Endodermal cell (in vitro differentiated cells): ENCODE measurements at regions not wholly inside any gene's neighbourhood (a gene's known extent, or its start where the extent isn't known, plus 50 kb on each side); places are given as distances from the start of the nearest gene placed in this dataset.
"Not testable (repeated sequence)": the region's sequence is repeated elsewhere in the genome, so short reads cannot be mapped to it uniquely, and the experiment has no call there.

Experiments used
- DNase-seq: peaks from one replicate; pipeline ENCODE4 v3.0.0-alpha.2; 2017
- H3K27ac ChIP-seq: 2 replicates; pipeline ENCODE4 v1.5.1; 2013; ENCODE audit warnings: mild to moderate bottlenecking, low read depth, low read length, moderate library complexity
- H3K27me3 ChIP-seq: 2 replicates; pipeline ENCODE4 v1.6.1; 2013; ENCODE audit warnings: mild to moderate bottlenecking, low read length, moderate library complexity; ENCODE audit not compliant: insufficient read depth, control insufficient read depth, poor library complexity, severe bottlenecking
- H3K36me3 ChIP-seq: 2 replicates; pipeline ENCODE4 v1.7.0; 2013; ENCODE audit warnings: mild to moderate bottlenecking, low read length, moderate library complexity; ENCODE audit not compliant: control insufficient read depth, insufficient read depth
- H3K4me1 ChIP-seq: one replicate; pipeline ENCODE4 v1.7.0; 2013; ENCODE audit warnings: low read length; ENCODE audit not compliant: control insufficient read depth, insufficient read depth
- H3K4me3 ChIP-seq: 2 replicates; pipeline ENCODE4 v1.5.1; 2013; ENCODE audit warnings: mild to moderate bottlenecking, low read length, moderate library complexity
- H3K9ac ChIP-seq: 2 replicates; pipeline ENCODE4 v1.6.1; 2013; ENCODE audit warnings: mild to moderate bottlenecking, low read length, moderate library complexity; ENCODE audit not compliant: poor library complexity, severe bottlenecking; ENCODE audit errors: extremely low read depth
- H3K9me3 ChIP-seq: 2 replicates; pipeline ENCODE4 v1.6.1; 2013; ENCODE audit warnings: mild to moderate bottlenecking, low read length, moderate library complexity; ENCODE audit not compliant: control insufficient read depth
- H3K27ac Mint-ChIP-seq: 2 replicates; pipeline ENCODE4 v1.8.0; 2020; ENCODE audit warnings: mixed read lengths
- H3K27me3 Mint-ChIP-seq: 2 replicates; pipeline ENCODE4 v1.8.0; 2021; ENCODE audit warnings: mild to moderate bottlenecking, mixed read lengths; ENCODE audit not compliant: insufficient read depth
- H3K36me3 Mint-ChIP-seq: 2 replicates; pipeline ENCODE4 v1.8.0; 2020; ENCODE audit warnings: low read depth, mixed read lengths
- H3K4me1 Mint-ChIP-seq: 2 replicates; pipeline ENCODE4 v1.8.0; 2020; ENCODE audit warnings: mixed read lengths
- H3K4me3 Mint-ChIP-seq: 2 replicates; pipeline ENCODE4 v1.8.0; 2020; ENCODE audit warnings: mild to moderate bottlenecking, moderate library complexity, mixed read lengths
- H3K9me3 Mint-ChIP-seq: 2 replicates; pipeline ENCODE4 v1.8.0; 2020; ENCODE audit warnings: mild to moderate bottlenecking, mixed read lengths
- WGBS, 2 experiments: methylation state at CpG; one replicate each; pipeline versions ENCODE4 v1.1.5 to v1.1.7; 2013; ENCODE audit warnings: missing lambda C conversion rate in 2 of 2, mixed read lengths in 1 of 2; ENCODE audit not compliant: insufficient coverage in 1 of 2, insufficient read length in 1 of 2; 5-methylcytosine and 5-hydroxymethylcytosine counted together
- TF ChIP-seq, protein P1 (sequence below): fragments of 200-600 bp; sonication (generic); conservative IDR thresholded peaks from 2 replicates; pipeline ENCODE4 v1.5.0; 2021; ENCODE audit warnings: antibody characterized with exemption, mild to moderate bottlenecking

DNA sequence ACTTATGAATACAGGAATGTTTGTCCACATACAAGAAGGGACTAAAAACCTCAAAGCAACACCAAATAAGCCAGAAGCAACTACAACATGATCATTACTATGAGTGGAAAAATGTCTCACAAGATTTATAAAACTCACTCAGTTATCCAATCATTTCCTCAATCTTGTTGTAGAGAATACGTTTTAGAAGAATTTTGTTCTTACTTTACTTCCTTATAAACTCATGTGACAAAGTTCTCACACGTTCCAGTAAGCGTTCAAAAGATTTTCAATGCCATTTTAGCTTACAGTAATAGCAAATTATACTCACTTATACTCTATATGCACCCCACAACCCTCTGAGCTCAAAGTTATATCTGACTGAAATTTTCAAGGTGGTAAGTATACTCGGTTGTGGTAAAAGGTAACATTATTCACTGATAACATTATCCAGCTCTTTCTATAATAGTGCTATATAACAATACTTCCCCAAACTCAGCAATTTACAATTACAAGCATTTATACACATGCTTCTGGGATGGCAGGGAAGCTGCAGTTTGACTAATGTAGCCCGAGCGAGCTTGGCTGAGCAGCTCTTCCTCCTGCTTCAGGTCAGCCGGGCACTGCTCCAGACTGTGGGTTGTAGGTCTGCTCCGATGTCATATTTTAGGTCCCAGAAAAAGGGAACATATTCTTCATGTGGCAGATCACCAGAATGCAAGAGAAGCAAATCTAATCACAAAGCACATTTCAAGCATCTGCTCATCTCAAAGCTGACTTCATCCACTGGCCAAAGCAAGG lies 226.3 kb downstream of the RCHY1 start:
- no peaks in the 10 kb centered on the region for H3K27me3 ChIP-seq
- H3K9ac ChIP-seq: no peak overlapping the region
- no peaks in the 10 kb centered on the region for H3K9me3 Mint-ChIP-seq
- H3K9me3 ChIP-seq: no peaks in the 10 kb centered on the region
- no peaks in the 10 kb centered on the region for H3K27me3 Mint-ChIP-seq
- no peak overlapping the region for H3K27ac Mint-ChIP-seq
- H3K27ac ChIP-seq: no peak overlapping the region
- 96 to 97% methylated on average over 6 to 7 of the region's 8 CpGs for WGBS, 2 experiments
- no peak overlapping the region for H3K4me3 Mint-ChIP-seq
- no peak for DNase-seq
- no peaks in the 10 kb centered on the region for H3K4me1 ChIP-seq
- no peak overlapping the region for H3K4me3 ChIP-seq
- no peaks in the 10 kb centered on the region for H3K36me3 Mint-ChIP-seq
- TF ChIP-seq, protein P1, sequence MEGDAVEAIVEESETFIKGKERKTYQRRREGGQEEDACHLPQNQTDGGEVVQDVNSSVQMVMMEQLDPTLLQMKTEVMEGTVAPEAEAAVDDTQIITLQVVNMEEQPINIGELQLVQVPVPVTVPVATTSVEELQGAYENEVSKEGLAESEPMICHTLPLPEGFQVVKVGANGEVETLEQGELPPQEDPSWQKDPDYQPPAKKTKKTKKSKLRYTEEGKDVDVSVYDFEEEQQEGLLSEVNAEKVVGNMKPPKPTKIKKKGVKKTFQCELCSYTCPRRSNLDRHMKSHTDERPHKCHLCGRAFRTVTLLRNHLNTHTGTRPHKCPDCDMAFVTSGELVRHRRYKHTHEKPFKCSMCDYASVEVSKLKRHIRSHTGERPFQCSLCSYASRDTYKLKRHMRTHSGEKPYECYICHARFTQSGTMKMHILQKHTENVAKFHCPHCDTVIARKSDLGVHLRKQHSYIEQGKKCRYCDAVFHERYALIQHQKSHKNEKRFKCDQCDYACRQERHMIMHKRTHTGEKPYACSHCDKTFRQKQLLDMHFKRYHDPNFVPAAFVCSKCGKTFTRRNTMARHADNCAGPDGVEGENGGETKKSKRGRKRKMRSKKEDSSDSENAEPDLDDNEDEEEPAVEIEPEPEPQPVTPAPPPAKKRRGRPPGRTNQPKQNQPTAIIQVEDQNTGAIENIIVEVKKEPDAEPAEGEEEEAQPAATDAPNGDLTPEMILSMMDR: no peak
- H3K36me3 ChIP-seq: no peaks in the 10 kb centered on the region
- peaks cover 10% of the 10 kb centered on the region for H3K4me1 Mint-ChIP-seq

DNA sequence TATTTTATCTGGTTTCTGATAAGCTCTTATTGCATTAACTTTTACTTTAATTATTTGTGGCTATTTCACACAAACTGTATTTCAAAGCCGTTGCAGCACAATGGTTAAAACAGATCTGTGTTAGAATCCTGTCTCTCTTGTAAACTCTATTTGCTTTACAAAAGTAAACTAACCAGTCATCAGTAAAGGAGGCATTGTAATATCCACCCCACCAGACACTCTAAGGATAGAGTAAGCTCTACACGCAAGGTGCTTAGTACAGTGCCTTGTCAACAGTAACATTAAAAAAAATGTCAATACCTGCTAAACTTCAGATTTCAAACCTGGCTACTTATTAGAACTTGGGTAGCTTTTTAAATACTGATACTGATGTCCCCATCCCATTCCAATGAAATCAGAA lies 228.4 kb downstream of the RCHY1 start:
- no peak overlapping the region for H3K9ac ChIP-seq
- no peak for DNase-seq
- H3K27me3 Mint-ChIP-seq: no peaks in the 10 kb centered on the region
- H3K4me3 Mint-ChIP-seq: no peak overlapping the region
- H3K27me3 ChIP-seq: no peaks in the 10 kb centered on the region
- H3K36me3 Mint-ChIP-seq: no peaks in the 10 kb centered on the region
- peaks cover 10% of the 10 kb centered on the region for H3K4me1 Mint-ChIP-seq
- no peaks in the 10 kb centered on the region for H3K4me1 ChIP-seq
- WGBS, 2 experiments: 93 to 100% methylated on average over 2 of the region's 2 CpGs
- H3K27ac ChIP-seq: no peak overlapping the region
- no peaks in the 10 kb centered on the region for H3K9me3 ChIP-seq
- no peak overlapping the region for H3K4me3 ChIP-seq
- no peaks in the 10 kb centered on the region for H3K36me3 ChIP-seq
- TF ChIP-seq, protein P1: no peak
- no peaks in the 10 kb centered on the region for H3K9me3 Mint-ChIP-seq
- no peak overlapping the region for H3K27ac Mint-ChIP-seq

DNA sequence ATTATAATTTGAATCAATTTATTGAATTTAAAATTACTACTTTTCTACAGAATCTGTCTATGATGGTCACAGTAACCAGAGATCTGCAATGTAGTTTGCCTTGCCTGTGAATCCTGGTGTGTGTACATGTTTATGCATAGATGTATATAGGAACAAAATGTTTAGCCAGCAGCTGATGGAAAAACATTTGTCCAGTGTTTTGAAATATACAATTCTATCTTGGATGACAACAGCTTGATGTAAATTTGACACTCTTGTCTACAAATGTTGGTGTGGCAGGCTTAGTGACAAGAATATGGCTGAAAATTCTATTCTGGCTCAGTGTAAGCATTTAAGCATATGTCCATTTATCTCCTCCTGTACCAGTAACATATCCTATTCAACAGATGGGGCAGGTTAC lies 229.4 kb downstream of the RCHY1 start:
- H3K4me1 Mint-ChIP-seq: peaks cover 2% of the 10 kb centered on the region
- H3K27me3 Mint-ChIP-seq: no peaks in the 10 kb centered on the region
- Histone ChIP-seq H3K36me3 (no peaks in the 10 kb centered on the region), H3K4me3 (no peak overlapping the region), H3K27me3 (no peaks in the 10 kb centered on the region), H3K4me1 (no peaks in the 10 kb centered on the region), H3K9ac (no peak overlapping the region), H3K27ac (no peak overlapping the region), H3K9me3 (peaks cover 5% of the 10 kb centered on the region)
- no peak overlapping the region for H3K27ac Mint-ChIP-seq
- DNase-seq: no peak
- no peak overlapping the region for H3K4me3 Mint-ChIP-seq
- TF ChIP-seq, protein P1: no peak
- H3K9me3 Mint-ChIP-seq: peaks cover 5% of the 10 kb centered on the region
- H3K36me3 Mint-ChIP-seq: no peaks in the 10 kb centered on the region

DNA sequence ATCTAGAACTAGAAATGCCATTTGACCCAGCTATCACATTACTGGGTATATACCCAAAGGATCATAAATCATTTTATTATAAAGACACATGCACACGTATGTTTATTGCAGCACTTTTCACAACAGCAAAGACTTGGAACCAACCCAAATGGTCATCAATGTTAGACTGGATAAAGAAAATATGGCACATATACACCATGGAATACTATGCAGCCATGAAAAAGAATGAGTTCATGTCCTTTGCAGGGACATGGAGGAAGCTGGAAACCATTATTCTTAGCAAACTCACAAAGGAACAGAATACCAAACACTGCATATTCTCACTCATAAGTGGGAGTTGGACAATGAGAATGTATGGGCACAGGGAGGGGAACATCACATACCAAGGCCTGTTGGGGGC lies 233.7 kb downstream of the RCHY1 start:
- H3K9me3 ChIP-seq, H3K4me3 ChIP-seq, H3K27me3 ChIP-seq, H3K4me3 Mint-ChIP-seq, H3K9ac ChIP-seq, H3K36me3 ChIP-seq, DNase-seq, H3K36me3 Mint-ChIP-seq, H3K27me3 Mint-ChIP-seq, H3K27ac Mint-ChIP-seq, H3K4me1 ChIP-seq, H3K27ac ChIP-seq, H3K4me1 Mint-ChIP-seq: not testable (repeated sequence)
- 91 to 100% methylated on average over 1 of the region's 1 CpG for WGBS, 2 experiments
- peaks cover 23% of the 10 kb centered on the region for H3K9me3 Mint-ChIP-seq
